ENCODE measurements at regions not wholly inside any gene's neighbourhood (a gene's known extent, or its start where the extent isn't known, plus 50 kb on each side); places are given as distances from the start of the nearest gene placed in this dataset.
A peak's percentile ranks its signal among the peaks of the same experiment; 100 is the strongest.

GRCh38 chr5:82595113-82595512, 317.0 kb upstream of the RPS23 start:
- Histone ChIP-seq H3K9me3 (ENCODE audit: severe bottlenecking) (no peaks in the 10 kb centered on the region), H3K27ac (ENCODE audit: poor library complexity, severe bottlenecking) (no peak overlapping the region), H3K27me3 (ENCODE audit: insufficient read depth, poor library complexity, severe bottlenecking) (no peaks in the 10 kb centered on the region), H3K36me3 (ENCODE audit: low read depth) (no peaks in the 10 kb centered on the region), H3K4me3 (ENCODE audit: severe bottlenecking) (no peak overlapping the region), H3K4me1 (ENCODE audit: insufficient read depth, poor library complexity, severe bottlenecking) (no peaks in the 10 kb centered on the region)
- DNase-seq (ENCODE audit: low spot score): no peak
- TF ChIP-seq CTCF (IDR thresholded peaks at IDR 0.05; ENCODE audit: poor library complexity, severe bottlenecking): no peak
- ATAC-seq (ENCODE audit: low read depth): no peak

DNA sequence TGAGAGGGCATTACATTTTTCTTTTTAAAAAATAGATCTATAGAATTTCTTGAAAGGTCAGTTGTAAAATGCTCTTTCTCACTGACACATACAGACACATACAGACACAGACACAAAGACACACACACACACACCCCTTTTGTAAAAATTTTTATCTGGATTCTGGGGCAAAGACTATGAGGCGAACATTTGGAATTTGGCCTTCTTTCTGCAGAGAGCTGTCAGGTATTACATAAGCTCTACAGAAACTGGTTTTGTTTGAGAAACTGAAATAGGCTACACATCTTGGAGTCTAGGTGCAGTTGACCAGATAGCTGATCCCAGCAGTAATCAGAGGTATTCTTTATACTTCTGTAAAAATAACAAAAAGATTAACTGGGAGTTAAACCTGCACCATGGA, 315.9 kb upstream of the RPS23 start:
- no peak for DNase-seq (ENCODE audit: low spot score)
- Histone ChIP-seq H3K36me3 (ENCODE audit: low read depth) (no peaks in the 10 kb centered on the region), H3K4me1 (ENCODE audit: insufficient read depth, poor library complexity, severe bottlenecking) (no peaks in the 10 kb centered on the region), H3K9me3 (ENCODE audit: severe bottlenecking) (no peaks in the 10 kb centered on the region), H3K27me3 (ENCODE audit: insufficient read depth, poor library complexity, severe bottlenecking) (no peaks in the 10 kb centered on the region), H3K4me3 (ENCODE audit: severe bottlenecking) (no peak overlapping the region), H3K27ac (ENCODE audit: poor library complexity, severe bottlenecking) (no peak overlapping the region)
- no peak for TF ChIP-seq CTCF (IDR thresholded peaks at IDR 0.05; ENCODE audit: poor library complexity, severe bottlenecking)
- ATAC-seq (ENCODE audit: low read depth): 0 out of 3 replicates have a peak, but pooled peaks have one; percentile 12

- Histone ChIP-seq H3K4me1 (ENCODE audit: insufficient read depth, poor library complexity, severe bottlenecking) (no peaks in the 10 kb centered on the region), H3K9me3 (ENCODE audit: severe bottlenecking) (no peaks in the 10 kb centered on the region), H3K27ac (ENCODE audit: poor library complexity, severe bottlenecking) (no peak overlapping the region), H3K36me3 (ENCODE audit: low read depth) (no peaks in the 10 kb centered on the region), H3K4me3 (ENCODE audit: severe bottlenecking) (no peak overlapping the region), H3K27me3 (ENCODE audit: insufficient read depth, poor library complexity, severe bottlenecking) (no peaks in the 10 kb centered on the region)
- DNase-seq (ENCODE audit: low spot score): no peak
- no peak for TF ChIP-seq CTCF (IDR thresholded peaks at IDR 0.05; ENCODE audit: poor library complexity, severe bottlenecking)
- no peak for ATAC-seq (ENCODE audit: low read depth)
Observed at GRCh38 chr5:82593481-82593880, 315.3 kb upstream of the RPS23 start.

- Histone ChIP-seq H3K4me1 (ENCODE audit: insufficient read depth, poor library complexity, severe bottlenecking) (no peaks in the 10 kb centered on the region), H3K9me3 (ENCODE audit: severe bottlenecking) (no peaks in the 10 kb centered on the region), H3K36me3 (ENCODE audit: low read depth) (no peaks in the 10 kb centered on the region), H3K27me3 (ENCODE audit: insufficient read depth, poor library complexity, severe bottlenecking) (no peaks in the 10 kb centered on the region), H3K27ac (ENCODE audit: poor library complexity, severe bottlenecking) (no peak overlapping the region), H3K4me3 (ENCODE audit: severe bottlenecking) (no peak overlapping the region)
- no peak for DNase-seq (ENCODE audit: low spot score)
- TF ChIP-seq CTCF (IDR thresholded peaks at IDR 0.05; ENCODE audit: poor library complexity, severe bottlenecking): no peak
- ATAC-seq (ENCODE audit: low read depth): peak; percentile 61; the same call in 2 of the 3 replicates
Observed at GRCh38 chr5:82591021-82591515, 312.9 kb upstream of the RPS23 start.

- Histone ChIP-seq H3K27ac (ENCODE audit: poor library complexity, severe bottlenecking) (no peak overlapping the region), H3K4me1 (ENCODE audit: insufficient read depth, poor library complexity, severe bottlenecking) (no peaks in the 10 kb centered on the region), H3K4me3 (ENCODE audit: severe bottlenecking) (no peak overlapping the region), H3K9me3 (ENCODE audit: severe bottlenecking) (no peaks in the 10 kb centered on the region), H3K36me3 (ENCODE audit: low read depth) (no peaks in the 10 kb centered on the region), H3K27me3 (ENCODE audit: insufficient read depth, poor library complexity, severe bottlenecking) (no peaks in the 10 kb centered on the region)
- DNase-seq (ENCODE audit: low spot score): no peak
- ATAC-seq (ENCODE audit: low read depth): no peak
- no peak for TF ChIP-seq CTCF (IDR thresholded peaks at IDR 0.05; ENCODE audit: poor library complexity, severe bottlenecking)
Observed at GRCh38 chr5:82590112-82590511, 312.0 kb upstream of the RPS23 start.

Measured in RWPE2 (cell line).